Gastrocnemius medialis (tissue), 4 donors: ENCODE measurements at regions not wholly inside any gene's neighbourhood (a gene's known extent, or its start where the extent isn't known, plus 50 kb on each side); places are given as distances from the start of the nearest gene placed in this dataset.
A peak's percentile ranks its signal among the peaks of the same experiment; 100 is the strongest.

ENCODE experiments used
- POLR2A ChIP-seq, 2 donors: fragments of 450-650 bp; IDR thresholded peaks; one replicate each; pipeline ENCODE4 v1.6.1; 2017; ENCODE audit warnings: antibody characterized with exemption in 2 of 2, mild to moderate bottlenecking in 2 of 2, moderate library complexity in 2 of 2
- TF ChIP-seq, protein P1 (sequence below), 5 experiments: fragments of 450-650 bp in 3 of 5; fragments of 200-600 bp in 2 of 5; sonication (generic) in 2 of 5; IDR thresholded peaks in 4 of 5; conservative IDR thresholded peaks in 1 of 5; 1 replicate in 4 of 5; 2 replicates in 1 of 5; pipeline ENCODE4 v1.5.1; 2016 to 2019; ENCODE audit warnings: antibody characterized with exemption in 5 of 5, mild to moderate bottlenecking in 3 of 5, moderate library complexity in 3 of 5

DNA sequence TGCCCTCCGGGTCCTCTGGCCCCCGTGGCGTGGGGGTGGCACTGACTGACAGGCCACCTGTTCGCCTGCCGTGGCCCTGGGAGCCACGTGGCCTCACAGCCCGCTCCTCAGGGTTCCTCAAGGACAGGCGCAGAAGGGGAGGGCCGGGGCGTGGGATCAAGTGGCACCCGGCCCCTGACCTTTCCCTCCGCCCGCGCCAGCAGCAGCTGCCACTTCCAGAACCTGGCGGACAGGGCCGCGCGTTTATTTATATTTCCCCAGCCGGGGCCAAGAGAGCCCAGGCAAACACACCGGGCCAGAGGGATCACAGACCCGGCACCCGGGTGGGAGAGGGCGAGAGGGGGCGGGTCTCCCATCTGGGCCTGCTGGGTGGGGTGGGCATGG is 92.6 kb downstream of the RFLNA start:
- TF ChIP-seq, protein P1, sequence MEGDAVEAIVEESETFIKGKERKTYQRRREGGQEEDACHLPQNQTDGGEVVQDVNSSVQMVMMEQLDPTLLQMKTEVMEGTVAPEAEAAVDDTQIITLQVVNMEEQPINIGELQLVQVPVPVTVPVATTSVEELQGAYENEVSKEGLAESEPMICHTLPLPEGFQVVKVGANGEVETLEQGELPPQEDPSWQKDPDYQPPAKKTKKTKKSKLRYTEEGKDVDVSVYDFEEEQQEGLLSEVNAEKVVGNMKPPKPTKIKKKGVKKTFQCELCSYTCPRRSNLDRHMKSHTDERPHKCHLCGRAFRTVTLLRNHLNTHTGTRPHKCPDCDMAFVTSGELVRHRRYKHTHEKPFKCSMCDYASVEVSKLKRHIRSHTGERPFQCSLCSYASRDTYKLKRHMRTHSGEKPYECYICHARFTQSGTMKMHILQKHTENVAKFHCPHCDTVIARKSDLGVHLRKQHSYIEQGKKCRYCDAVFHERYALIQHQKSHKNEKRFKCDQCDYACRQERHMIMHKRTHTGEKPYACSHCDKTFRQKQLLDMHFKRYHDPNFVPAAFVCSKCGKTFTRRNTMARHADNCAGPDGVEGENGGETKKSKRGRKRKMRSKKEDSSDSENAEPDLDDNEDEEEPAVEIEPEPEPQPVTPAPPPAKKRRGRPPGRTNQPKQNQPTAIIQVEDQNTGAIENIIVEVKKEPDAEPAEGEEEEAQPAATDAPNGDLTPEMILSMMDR (IDR thresholded peaks at IDR 0.05 in 4 of 5, conservative IDR thresholded peaks at IDR 0.05 in 1 of 5) = no peak
- peak; percentile 70 to 79 for TF ChIP-seq POLR2A (IDR thresholded peaks at IDR 0.05)
